Activated CD4-positive, CD25-positive, alpha-beta regulatory T cell treated with anti-CD3 and anti-CD28 coated beads, Interleukin-2, amount 50 U/mL, for 24 hours (primary cell): ENCODE measurements at regions not wholly inside any gene's neighbourhood (a gene's known extent, or its start where the extent isn't known, plus 50 kb on each side); places are given as distances from the start of the nearest gene placed in this dataset.
"Not testable (repeated sequence)": the region's sequence is repeated elsewhere in the genome, so short reads cannot be mapped to it uniquely, and the experiment has no call there.

Experiments
- ATAC-seq, 2 donors: fragments of 150-1000 bp; cut with Tn5 transposase; one replicate each; pipeline ENCODE4 v1.10.0; 2021; ENCODE audit warnings: mild to moderate bottlenecking in 1 of 2, moderate library complexity in 1 of 2

DNA sequence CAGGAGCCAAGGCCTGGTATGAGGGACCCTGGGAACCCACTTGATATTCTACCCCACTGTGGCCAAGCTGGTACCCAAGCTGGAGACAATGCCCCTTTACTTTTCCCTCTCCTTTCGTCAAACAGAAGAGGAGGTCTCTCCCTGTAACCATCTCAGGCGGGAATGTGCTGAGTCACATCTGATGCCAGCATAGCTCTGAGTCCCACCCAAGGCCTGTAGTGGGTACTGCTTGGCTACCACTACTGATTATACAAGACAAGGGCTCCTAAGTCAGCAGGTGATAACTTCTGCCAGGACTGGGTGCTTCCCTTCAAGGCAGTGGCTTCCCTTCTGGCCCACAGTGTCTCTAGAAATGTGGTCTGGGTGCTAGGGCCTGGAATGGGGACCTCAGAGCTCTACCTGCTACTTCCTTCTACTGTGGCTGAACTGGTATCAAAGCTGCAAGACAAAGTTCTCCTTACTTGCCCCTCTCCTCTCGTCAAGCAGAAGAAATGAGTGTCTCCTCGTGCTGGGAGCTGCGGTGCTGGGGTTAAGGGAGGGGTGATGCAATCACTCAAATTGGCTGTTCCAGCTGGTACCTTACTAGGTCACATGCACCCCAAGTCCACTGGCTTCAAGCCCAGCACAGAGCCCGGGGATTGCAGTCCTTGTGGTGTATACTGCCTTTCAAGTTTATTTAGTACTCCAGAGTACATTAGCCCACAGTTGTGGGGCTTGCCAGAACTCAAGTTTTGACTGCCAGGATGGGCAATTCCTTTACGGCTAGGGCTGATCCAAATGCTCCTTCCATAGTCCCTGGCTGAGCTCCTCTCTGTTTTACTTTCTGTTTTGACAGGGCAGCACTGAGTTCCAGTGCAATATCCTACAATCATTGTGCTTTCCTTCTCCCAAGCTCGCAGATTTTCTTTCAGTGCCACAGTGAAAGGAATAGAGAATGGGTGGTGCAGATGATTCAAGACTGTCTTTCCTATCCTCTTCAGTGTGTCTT, 419.7 kb upstream of the CNTN5 start:
- no peak for ATAC-seq

DNA sequence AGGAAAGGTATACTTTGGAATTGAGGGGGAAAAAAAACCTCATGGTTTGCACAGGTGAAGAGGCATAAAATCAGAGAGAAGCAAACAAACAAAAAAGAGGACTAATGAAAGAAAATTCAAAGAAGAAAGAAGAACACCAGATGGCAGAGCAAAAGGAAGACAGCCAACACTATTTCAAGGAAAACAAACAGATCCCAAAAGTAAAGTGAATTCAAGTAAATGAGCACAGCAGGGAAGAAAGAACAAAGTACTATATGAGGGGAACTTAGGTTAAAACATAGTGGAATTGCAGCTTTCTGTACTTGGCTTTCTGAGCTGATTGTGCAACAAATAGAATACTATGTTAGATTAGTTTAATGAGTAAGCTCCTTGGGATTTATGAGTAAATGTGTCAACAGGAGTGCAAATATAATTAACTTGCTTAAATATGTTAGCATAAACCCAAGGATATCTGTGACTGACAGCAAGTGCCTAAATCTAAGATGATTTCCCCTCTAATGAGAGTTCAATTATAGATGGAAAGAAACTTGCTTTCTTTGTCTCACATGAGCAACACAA, 404.6 kb upstream of the CNTN5 start:
- no peak for ATAC-seq

DNA sequence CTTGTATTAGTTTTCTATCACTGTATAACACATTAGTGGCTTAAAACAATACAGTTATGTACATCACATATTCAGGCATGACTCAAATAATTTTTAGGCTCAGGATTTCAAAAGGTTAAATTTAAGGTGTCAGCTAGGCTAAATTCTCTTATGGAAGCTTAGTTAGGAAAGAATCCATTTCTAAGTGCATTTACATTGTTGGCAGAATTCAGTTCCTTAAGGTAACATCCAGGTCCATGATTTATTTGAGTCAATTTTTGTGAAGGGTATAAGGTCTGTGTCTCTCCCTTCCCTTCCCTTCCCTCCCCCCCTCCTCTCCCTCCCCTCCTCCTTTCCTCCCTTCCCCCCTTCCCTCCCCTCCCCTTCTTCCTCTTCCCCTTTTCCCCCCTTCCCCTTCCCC, 399.0 kb upstream of the CNTN5 start:
- no peak for ATAC-seq

DNA sequence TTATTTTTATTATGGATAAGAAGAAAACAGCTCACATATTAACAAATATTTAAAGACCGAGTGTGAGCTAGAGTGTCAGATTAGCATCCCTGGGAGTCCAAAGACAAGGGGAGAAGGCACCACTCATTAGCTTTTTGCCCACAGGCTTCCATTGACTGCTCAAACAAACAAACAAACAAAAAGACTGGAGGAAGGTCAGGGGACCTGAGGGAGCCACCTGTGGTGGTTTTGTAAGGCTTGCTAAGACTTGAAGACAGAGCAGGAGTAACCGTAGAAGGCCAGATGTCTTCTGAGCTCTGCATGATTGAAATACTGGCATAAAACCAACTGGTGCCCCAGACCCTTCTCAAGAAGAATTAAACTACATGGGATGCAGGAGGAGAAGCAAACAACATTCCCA, 395.2 kb upstream of the CNTN5 start:
- ATAC-seq, result no peak

DNA sequence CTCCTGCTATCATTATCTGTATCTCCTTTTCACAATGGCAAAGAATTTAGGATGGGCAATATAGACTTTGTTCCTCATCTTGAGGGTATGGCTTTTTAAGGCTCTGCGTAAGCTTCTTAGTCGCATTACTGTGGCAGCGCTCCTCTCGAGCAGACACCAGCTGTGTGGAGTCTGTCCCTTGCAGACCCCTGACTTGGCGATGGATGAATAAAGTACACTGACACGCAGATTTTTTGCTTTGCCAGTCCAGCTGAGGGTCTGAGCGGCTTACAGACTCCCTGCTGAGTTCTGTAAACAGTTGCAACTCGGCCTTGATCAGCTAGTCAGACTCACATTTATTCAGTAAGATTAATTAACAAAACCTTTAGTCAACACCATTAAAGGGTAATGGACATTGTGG, 390.0 kb upstream of the CNTN5 start:
- ATAC-seq, result no peak

DNA sequence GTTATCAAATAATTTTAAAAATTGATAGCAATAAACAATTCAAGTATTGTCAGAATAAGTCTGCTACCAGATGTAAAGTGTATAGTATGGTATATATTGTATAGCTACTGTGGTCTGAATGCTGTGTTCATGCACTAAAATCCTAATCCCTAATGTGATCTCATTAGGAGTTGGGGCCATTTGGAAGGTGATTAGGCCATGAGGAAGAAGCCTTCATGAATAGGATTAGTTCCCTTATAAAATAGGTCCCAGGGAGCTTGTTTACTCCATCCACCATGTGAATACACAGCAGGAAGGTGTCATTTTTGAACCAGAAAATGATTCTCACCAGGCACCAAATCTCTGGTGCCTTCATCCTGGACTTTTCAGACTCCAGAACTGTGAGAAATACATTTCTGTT, 363.0 kb upstream of the CNTN5 start:
- ATAC-seq, result no peak

DNA sequence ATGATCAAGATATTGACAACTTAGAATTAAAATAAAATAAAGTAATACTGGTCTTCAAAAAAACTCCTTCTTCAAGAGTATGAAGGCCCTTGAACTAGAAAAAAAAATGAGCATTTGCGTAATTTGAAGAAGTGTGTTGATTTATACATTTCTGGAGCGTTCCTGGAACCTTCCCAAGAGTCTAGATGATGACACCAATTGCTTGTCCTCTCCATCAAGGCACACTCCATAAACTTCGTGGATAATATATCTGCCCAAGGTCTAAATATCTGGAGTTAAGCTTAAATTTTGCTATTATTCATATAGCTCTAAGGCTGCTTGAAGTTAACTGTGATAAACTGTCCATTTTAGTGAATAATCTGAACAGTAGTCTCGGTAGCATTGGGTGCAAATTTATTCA, 361.3 kb upstream of the CNTN5 start:
- ATAC-seq, result no peak

DNA sequence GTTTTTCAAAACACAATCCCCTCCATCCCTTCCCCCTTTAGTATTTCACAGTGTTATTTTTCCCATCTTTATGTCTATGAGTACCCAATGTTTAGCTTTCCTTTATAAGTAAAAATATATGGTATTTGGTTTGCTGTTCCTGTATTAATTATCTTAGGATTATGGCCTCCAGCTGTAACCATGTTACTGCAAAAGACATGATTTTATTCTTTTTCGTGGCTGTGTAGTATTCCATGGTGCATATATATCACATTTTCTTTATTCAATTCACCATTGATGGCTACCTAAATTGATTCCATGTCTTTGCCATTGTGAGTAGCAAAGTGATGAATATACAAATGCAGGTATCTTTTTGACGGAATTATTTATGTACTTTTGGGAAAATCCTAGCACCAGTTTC, 346.4 kb upstream of the CNTN5 start:
- ATAC-seq, result no peak

DNA sequence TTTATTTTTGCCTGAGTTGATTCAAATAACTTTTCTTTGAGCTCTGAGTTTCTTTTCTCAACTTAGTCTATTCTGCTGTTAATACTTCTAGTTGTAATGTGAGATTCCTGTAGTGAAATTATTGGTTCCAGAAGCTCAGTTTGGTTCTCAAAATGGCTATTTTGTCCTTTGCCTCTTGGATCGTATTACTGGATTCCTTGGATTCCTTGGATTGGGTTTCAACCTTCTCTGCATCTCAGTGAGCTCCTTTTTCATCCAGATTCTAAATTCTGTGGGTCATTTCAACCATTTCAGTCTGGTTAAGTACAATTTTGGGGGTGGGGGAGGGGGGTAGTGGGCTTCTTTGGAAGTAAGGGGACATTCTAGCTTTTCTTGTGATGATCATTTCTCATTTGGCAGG, 341.1 kb upstream of the CNTN5 start:
- no peak for ATAC-seq

DNA sequence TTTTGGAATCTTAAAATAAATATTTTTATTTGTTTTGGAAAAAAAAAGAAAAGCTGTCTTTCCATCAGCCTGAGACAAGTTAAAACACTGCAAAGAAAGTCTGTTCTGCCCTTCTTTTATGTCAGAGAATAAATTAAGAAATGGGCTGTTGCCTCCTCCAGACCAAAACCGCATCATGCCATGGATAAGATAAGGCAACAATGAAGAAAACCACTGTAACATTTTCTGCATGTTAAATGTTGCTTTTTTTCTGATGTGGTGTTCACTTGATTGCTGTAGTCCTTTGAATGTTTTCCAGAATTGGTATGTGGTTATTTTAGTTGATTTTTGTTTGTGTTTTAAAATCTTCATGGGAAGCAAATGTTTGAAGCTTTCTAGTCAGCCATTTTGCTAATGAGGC, 319.2 kb upstream of the CNTN5 start:
- no peak for ATAC-seq

DNA sequence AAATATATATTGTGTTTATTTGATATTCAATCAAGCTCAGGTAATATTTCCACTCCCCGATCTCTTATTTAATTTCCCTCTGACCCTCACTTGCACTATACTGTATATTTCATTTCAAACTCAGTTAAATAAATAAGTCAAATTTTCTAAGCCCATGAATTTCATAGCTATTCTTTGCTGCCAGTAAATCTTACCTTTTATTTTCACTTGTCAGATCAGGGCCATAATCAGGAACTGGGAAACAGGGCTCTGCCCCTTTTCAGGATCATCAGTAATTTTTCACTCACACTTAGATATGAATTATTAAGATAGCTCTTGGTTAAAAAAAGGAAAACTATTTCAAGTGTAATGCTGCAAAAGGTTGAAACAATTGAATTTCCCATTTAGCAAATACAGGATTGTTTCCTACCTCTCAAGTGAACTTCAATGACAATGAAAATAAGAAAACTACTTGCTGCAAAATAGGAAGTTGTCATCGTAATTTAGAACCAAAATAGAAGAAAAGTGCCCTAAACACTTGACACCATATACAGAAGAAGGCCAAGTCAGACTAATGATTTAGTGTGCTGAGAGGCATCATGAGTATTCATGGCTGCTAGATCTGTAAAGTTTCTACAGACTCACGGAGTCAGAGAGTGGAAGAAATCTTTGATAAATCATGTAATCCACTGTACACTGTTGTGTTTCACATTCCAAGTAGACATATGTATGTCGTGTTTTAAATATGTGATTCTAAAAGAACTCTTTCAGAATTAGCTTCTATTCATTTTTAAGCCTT, 316.8 kb upstream of the CNTN5 start:
- no peak for ATAC-seq

DNA sequence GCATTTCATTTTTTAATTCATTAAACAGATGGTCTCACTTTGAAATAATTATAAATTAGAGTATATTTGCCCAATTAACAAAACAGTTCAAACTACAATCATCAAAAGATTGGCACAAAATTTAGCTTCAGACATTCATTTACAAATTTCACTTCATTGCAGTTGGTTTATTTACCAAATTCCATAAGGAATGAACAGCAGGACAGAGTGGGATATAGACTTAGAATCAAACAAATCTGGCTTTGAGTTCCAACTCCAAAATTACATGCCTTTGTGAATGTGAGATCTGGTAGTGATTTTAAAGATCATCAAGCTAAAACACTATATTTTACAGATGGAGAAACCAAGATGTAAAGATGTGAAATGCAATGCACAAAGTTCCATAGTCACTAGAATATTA, 310.7 kb upstream of the CNTN5 start:
- ATAC-seq, result no peak

DNA sequence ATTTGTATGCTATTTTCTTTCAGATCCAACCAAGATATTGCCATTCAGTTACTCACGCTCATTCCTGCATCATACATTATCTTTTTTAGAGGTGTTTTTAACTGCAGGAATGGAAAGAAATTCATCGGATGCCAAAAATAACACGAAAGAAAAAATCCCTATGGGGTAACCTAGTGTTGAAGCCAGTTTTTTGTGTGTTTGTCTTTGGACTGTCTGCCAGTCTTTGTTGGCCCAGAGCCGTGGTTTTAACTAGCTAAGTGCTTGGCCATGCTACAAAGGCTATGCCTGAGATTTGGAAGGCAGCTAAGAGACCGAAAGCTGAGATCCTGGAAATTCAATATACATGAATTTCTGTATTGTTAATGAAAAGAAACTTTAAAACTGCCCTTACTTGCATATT, 309.8 kb upstream of the CNTN5 start:
- ATAC-seq, result no peak

DNA sequence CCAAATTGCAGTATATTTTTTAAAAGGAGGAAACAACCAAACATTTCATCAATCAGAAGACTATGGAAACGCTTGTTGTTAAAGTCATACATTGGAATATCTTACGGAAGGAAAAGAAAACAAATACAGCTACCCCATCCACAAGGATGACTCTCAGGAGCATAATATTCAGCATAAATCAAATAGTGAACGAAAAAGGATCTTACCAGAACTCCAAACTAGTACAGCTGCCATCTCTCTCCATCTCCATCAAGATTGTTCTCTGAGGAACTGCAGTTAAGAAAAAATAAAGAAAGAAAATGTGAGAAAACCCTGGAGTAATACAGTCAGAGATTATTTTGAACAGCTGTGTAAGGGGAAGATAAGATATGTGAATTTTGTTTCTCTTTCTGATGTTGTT, 299.8 kb upstream of the CNTN5 start:
- ATAC-seq, result no peak

DNA sequence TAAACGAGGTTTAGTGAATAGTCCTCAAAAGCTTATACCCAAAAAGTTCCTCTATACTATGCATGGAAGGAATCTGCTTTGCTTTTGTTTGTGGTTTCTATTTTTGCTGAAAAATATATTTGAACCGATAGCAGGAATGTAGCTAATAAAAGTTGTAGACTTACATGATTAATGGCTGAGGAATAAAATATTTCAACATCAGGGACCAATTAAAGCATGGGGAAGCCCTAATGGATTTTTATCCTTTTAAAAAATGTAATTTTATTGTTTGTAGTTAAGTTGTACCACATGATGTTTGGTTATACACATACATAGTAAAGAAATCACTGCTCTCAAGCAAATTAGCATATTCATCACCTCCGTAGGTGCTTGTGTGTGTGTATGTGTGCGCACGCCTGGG, 295.3 kb upstream of the CNTN5 start:
- ATAC-seq, result no peak

DNA sequence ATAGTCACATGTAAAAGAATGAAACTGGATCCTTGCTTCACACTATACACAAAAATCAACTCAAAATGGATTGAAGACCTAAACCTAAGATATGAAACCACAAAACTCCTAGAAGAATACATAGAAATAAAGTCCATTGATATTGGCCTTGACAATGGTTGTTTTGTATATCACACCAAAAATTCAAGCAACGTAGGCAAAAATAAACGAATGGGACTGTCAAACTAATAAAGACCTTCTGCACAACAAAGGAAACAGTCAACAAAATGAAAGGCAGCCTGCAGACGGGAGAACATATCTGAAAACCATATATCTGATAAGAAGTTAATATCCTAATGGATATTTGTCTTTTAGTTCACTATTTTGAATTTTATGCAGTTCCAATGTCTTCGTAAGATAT, 292.3 kb upstream of the CNTN5 start:
- ATAC-seq, result no peak

DNA sequence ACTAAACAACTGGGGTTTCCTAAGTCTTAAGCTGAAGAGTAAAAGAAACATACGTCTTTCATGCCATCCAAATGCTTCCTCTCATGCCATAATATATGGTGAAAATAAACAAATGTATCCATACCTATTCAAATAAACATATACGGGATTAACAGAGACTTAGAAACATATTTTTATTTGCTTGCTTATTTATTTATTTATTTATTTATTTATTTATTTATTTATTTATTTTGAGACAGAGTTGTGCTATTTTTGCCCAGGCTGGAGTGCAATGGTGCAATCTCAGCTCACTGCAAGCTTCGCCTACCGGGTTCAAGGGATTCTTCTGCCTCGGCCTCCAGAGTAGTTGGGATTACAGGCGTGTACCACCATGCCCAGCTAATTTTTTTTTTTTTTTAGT, 291.6 kb upstream of the CNTN5 start:
- no peak for ATAC-seq

DNA sequence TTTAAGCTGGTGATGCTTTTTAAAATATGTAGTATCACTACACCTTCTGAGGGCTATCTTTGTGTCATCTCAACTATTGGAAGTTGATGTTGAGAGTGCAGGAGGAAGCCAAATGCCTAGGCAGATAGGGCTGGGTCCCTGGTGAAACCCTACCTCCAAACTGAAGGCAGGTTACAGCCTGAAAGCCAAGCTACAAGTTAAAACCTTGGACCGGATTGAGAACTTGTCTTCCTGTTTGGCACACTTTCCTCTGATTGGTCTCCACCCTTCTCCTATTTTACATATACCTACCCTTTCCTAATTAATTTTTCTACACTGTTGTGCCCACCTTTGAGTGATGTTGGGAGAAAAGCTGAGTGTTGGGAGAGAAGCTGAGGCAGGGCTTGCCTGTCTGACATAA, 287.8 kb upstream of the CNTN5 start:
- ATAC-seq, result no peak

DNA sequence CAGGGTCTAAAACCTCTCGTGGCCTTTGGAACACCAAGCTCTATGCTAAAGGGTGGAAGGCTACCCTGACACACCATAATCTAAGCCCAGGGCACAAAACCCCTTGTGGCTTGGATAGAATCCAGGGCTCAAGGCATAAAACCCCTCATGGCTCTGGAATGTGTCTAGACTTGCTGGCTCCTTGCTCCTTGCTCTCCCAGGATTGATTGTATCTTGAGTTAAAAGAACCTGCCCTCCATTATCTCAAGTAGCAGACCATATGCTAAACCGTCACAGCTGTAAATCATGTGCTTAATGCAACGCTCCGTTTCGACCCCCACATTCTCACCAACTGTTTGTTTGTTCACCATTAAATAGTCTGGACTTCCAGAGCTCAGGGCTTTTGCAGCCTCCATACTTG, 287.4 kb upstream of the CNTN5 start:
- ATAC-seq, result not testable (repeated sequence)

DNA sequence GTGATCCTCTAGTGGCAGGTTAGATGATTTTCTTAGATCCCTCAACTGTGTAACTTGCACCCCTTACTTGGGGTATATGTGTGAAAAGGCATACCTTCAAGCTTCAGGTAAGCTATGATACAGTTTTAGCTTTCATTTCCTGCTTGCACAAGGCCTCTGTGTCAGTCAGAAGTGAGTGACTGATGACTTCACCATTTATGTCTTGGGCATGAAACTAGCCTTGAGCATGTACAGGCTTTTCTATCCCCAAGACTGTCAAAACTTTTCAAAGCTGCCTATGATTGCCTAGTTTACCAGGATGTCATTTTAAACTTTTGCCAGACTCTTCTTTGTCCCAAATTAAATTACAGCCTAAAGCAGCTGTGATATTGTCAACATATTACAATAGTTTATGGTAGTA, 286.1 kb upstream of the CNTN5 start:
- ATAC-seq, result no peak

DNA sequence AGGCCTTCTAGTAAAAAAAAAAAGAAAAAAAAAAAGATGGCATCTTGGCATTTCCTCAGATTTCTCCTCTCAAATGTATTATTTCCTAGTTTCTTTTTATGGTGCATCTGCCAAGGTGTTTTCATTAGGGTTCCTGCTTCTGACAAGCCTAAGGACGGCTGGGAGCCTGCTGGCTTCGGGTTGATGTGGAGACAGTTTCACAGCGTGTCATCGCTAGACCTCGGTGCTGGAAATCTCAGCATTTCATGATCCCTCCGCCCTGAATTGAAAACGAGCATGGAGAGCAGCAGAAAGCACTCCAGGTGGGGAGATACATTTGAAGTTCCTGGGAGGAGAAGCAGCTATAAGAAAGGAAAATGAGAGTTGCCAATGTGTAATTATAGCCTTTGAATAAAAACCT, 283.9 kb upstream of the CNTN5 start:
- ATAC-seq, result no peak

DNA sequence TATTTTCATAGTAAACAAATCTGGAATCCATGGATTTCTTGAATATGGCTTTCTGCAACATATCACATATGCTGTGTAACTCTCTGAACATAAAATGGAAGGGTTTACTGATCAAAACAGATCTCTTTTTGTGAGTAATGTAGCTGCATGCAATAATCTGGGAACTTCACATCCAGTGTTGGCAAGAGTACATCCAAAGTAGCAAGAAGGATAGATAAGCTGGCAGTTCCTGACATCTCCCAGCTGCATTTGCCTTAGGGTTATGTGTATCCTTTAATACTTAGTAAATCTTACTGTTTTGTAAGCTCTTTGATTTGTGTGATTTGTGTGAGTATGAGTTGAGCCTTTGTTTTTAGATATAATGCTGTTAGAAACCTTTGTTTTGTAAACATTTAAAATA, 280.4 kb upstream of the CNTN5 start:
- ATAC-seq, result no peak

DNA sequence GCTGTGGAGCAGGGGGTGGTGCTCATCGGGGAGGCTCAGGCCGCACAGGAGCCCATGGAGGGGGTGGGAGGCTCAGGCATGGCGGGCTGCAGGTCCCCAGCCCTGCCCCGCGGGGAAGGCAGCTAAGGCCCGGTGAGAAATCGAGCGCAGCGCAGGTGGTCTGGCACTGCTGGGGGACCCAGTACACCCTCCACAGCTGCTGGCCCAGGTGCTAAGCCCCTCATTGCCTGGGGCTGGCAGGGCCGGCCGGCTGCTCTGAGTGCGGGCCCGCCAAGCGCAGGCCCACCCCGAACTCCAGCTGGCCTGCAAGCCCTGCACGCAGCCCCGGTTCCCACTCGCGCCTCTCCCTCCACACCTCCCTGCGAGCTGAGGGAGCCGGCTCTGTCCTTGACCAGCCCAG, 257.3 kb upstream of the CNTN5 start:
- not testable (repeated sequence) for ATAC-seq

DNA sequence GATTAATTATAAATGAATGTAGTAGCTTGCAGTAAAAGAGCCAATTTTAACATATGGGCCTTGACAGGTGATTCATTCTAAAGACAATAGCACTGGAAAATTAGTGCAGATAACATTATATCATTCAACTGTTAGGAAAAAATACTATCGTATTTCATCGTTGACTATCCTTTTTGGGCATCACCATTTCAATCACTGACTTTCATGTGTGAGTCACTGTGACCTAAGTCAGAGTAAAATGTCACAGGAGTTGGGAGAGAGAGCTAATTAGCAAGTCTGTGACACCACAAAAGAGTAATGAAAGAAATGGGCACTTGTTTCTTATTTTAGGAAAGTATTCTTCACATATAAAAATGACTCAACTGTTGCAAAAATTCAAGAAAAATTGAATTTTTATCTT, 253.8 kb upstream of the CNTN5 start:
- no peak for ATAC-seq
